ENCODE measurements at regions not wholly inside any gene's neighbourhood (a gene's known extent, or its start where the extent isn't known, plus 50 kb on each side); places are given as distances from the start of the nearest gene placed in this dataset.

DNA sequence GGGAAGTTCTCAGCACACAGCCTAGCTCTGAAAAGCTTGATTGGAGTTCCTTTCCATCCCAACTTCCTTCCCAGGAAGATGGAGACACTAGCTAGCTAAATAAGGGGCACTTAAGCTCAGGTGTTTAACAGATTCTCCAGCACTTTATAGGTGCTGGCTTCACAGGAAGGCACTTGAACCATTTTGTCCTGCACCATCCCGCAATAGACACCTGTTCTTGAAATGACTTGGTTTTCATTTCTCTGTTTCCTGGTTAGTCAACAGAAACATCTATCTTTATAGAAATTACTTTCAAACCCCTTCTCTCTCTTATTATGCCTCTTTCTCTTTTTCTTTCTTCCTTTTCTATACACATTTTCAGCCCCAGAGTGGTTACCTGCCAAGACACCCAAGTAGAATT lies 409.9 kb upstream of the ZFHX3 start:
- no peak for DNase-seq (ENCODE audit: low read depth)

- DNase-seq (ENCODE audit: low read depth) = no peak
Measured at GRCh38 chr16:73448970-73449369, 401.0 kb upstream of the ZFHX3 start.

DNA sequence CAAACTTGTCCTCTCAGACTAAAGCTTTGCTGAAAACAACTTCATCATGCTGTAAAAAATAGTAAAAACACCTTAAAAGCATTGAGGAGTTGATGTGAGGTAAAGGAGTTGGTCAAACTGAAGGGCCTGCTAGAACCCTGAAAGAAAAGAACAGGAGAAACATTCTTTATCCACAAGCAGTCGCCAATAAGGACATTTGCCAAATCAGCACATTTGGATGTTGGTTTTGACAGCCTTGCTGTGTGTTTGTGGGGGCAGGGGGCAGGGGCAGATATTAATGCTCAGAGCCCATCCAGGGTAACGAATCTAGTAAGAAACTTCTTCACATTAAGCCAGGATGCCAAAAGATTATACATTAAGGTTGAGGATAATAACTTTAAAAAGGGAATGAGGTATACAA lies 399.9 kb upstream of the ZFHX3 start:
- DNase-seq (ENCODE audit: low read depth) = no peak

DNA sequence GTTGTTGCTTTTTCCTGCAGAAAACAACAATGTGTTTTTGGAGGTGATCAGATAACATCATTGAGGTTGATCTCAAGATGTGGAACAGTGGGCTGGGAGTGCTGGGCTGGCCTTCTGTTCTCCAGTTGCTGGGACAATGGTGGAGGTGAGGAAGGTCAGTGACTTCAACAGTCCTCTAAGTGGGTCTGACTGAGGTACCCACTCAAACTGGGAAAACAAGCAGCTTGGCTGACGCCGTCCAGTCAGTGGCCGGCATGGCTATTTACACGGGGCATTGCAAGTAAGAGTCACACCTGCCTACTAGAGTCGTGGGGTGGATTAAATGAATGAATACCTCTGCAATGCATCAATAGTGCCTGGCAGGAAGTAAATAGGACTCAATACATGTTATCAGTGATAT lies 386.7 kb upstream of the ZFHX3 start:
- DNase-seq (ENCODE audit: low read depth) = no peak

GRCh38 chr16:73433731-73434307 lies 385.9 kb upstream of the ZFHX3 start:
- no peak for DNase-seq (ENCODE audit: low read depth)

GRCh38 chr16:73432850-73433730 lies 385.2 kb upstream of the ZFHX3 start:
- DNase-seq (ENCODE audit: low read depth) = no peak

DNA sequence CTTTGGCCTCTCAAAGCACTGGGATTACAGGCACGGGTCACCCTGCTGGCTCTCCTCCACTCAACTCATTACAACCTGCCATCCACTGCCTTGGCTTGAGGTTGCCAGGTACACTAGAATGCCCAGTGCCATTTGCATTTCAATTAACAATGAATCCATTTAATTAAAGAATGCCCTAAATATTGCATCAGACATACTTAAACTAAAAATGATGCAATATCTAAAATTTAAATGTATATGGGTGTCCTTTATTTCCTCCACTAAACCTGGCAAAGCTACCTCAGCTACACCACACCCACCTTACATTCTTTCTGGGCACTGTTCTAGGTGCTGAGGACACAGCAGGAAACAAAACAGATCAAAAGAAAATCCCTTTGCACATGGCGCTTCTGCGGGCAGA lies 382.2 kb upstream of the ZFHX3 start:
- no peak for DNase-seq (ENCODE audit: low read depth)

GRCh38 chr16:73428121-73428520 lies 380.2 kb upstream of the ZFHX3 start:
- no peak for DNase-seq (ENCODE audit: low read depth)

DNA sequence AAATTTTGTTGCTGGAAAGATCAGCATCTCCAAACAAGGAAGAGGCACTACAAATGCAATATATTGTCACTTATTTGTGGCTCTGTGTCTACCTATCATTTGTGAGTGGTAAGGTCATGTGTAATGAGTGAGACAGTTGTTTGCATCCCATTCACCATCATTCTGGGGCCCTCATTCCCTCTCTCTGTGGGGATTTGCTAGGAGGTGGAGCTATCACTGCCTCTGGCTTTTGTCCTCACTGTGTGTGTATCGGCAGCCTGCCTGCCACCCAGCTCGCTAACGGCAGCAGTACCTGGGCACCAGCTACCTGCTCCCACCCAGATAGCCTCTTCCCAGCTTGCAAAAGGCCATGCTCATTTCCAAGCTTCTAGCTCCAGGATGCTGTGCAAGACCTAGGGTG lies 379.2 kb upstream of the ZFHX3 start:
- DNase-seq (ENCODE audit: low read depth) = no peak

DNA sequence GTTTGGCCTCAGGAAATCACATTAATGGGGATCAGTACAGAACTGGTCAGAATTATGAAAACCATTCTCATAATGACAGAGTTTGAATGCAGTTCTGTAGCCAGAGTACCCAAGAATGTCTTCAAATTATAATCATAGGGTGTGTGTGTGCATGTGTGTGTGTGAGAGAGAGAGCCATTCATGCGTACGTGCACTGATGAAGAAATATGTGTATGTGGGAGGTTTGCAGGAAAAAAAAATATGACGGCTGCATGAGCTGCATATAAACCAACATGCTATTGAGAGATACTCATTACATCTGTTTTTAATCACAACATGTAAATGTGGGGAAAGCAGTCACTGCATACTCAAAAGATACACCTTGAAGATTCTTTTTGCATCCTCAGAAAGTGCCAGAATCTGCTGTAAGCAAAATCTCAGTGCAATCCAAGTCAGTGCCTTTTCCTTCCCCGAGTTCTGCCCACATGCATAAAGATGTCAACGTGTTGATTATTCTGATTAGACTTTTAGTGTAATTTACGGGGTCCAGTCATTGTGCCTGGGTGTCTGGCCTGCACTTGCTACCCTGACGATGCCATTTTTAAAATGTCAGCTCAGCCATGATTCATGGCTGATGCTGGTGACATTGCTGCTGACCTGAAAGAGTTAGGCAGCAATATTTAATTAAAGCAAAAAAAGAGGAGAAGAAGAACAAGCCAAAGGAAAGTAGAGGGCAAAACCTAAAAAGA lies 378.7 kb upstream of the ZFHX3 start:
- no peak for DNase-seq (ENCODE audit: low read depth)

DNA sequence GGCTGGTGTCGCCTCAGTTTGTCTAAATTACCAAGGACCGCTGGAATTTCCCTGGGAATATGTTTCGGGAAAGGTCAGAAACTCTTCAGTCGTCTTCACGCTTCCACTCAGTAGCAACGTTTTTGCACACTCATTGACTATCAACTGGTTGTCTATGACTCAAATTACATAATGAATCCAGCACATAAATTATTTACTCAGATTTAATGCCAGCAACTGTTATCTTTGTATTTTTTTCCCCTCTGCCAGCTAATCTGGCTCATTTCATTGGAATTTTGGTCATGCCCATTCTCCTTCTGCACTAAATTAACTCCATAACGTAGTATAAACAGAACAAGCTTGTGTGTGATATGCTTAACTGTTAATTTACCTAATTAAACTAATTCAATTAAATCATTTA lies 372.7 kb upstream of the ZFHX3 start:
- DNase-seq (ENCODE audit: low read depth) = no peak

DNA sequence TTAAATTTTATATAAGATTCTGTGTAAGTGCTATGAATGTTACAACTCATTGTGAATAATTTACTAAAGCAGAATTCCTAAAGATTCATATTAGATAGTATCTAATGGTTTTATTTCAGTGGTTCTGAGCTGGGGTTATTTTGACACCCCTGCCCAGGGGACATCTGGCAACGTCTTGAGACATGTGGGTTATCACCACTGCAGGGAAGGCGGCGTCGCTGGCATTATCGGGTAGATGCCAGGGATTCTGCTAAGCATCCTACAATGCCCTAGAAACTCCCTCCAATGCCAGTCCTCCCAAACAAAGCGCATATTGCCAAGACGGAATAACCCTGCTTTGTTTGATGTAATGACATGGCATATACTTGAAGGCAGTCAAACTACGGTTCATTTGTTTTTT lies 372.3 kb upstream of the ZFHX3 start:
- DNase-seq (ENCODE audit: low read depth) = no peak

GRCh38 chr16:73418691-73419090 lies 370.8 kb upstream of the ZFHX3 start:
- no peak for DNase-seq (ENCODE audit: low read depth)

DNA sequence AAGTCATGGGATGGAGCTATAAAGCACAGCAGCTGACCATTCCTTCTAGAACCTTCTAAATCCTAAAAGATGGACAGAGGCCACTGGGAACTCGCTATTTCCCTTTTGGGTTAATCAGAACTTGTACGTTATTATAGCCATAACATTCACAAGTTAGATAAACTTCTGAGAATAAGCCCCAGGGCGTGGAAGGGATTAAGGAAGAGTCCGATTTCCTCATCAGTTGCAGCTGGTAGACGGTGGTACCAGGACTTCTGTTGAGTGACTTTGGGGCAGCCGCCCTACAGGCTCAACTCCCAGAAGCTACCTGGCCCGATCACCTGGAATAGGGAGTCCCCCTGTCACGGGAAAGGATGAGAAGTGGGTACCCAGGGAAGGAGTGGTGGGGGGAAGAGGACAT lies 370.1 kb upstream of the ZFHX3 start:
- DNase-seq (ENCODE audit: low read depth) = no peak

- DNase-seq (ENCODE audit: low read depth) = no peak
Measured at GRCh38 chr16:73415286-73415685, 367.4 kb upstream of the ZFHX3 start.

GRCh38 chr16:73414638-73415037 lies 366.7 kb upstream of the ZFHX3 start:
- no peak for DNase-seq (ENCODE audit: low read depth)

GRCh38 chr16:73413830-73414190 lies 365.9 kb upstream of the ZFHX3 start:
- DNase-seq (ENCODE audit: low read depth) = no peak

GRCh38 chr16:73413091-73413829 lies 365.3 kb upstream of the ZFHX3 start:
- no peak for DNase-seq (ENCODE audit: low read depth)

DNA sequence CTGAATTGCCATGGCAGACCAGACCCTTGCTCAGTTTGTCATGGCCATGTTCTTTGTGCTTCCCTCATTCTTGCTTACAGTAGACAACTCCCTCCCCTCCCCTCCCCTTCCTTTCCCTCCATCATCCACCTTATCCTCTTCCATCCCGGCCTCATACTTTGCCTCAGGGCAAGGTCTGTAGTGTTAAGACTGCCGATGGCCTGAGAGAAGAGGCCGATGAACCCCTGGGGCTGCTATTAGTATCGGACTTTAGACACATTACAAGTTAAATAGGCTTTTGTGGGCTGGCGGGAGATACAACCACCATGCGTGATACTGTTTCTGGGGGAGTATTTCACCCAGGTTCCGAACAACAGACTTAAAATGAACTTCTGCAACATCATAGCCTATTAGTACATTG lies 364.5 kb upstream of the ZFHX3 start:
- DNase-seq (ENCODE audit: low read depth) = no peak

DNA sequence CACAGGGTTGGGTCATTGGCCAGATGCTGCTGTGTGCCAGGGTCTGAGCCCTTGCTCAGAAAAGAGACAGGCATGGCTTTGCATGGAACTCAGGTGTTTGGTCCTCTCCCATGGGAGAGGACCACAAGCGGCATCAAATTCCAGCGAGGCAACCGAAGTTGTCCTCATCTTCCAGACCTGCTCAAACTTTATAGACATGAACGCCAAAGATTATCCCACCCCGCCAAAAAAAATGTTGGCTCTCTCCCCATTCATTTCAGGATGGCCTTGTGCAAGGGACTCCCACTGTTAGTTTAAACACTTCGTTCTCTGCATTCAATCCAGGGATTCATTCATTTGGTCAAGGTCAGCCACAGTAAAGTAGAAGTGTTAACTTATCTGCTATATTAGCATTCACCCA lies 360.8 kb upstream of the ZFHX3 start:
- no peak for DNase-seq (ENCODE audit: low read depth)

DNA sequence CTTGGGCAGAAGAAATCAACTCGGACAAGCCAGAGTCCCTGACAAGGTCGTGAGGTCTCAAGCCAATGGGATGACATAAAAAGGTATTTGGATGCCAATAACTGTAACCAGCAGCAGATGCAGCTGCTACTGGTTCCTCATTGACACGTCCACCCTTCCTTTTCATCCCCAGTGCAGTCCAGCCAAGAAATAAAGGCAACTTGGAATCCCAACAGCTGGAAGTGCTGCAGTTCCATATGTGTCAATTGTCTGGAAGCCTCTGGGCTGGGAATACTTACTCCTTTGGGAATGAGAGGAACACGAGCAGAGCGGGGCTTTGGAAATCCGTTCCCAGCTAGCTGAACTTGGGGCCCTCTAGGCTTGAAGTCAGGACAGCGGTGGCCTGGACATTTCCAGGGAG lies 360.4 kb upstream of the ZFHX3 start:
- DNase-seq (ENCODE audit: low read depth) = no peak

GRCh38 chr16:73405851-73406250 lies 357.9 kb upstream of the ZFHX3 start:
- no peak for DNase-seq (ENCODE audit: low read depth)

DNA sequence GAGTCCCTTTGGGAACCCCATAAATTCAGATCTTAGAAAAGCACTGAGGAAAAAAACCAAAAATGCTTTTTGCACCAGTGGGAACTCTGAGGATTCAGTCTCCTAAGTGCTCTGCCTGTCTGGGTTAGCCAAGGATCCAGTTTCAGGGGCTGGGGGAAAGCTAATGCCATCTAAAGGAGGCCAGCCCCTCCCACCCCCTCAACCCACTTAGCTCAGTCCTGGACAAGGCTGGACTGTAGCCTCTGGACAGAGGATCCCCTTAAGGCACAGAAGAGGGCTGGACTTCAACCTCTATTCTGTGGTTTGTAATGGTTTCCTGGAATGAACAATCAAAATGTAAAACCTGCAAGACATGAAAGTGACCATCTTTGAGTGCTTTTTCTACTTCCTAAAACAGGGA lies 356.1 kb upstream of the ZFHX3 start:
- DNase-seq (ENCODE audit: low read depth) = no peak
